Embryonic facial prominence (tissue), 1 donor: ENCODE measurements at regions not wholly inside any gene's neighbourhood (a gene's known extent, or its start where the extent isn't known, plus 50 kb on each side); places are given as distances from the start of the nearest gene placed in this dataset.
A peak's percentile ranks its signal among the peaks of the same experiment; 100 is the strongest.

ENCODE experiments used
- DNase-seq: peaks from one replicate; pipeline ENCODE4 v3.0.0-alpha.2; 2016; ENCODE audit errors: extremely low spot score

- DNase-seq, result no peak
Observed at GRCh38 chr21:38148046-38148445, 108.7 kb upstream of the KCNJ15 start.

- no peak for DNase-seq
Observed at GRCh38 chr21:38151021-38151645, 105.7 kb upstream of the KCNJ15 start.

- DNase-seq, result no peak
Observed at GRCh38 chr21:38156200-38156599, 100.6 kb upstream of the KCNJ15 start.

GRCh38 chr21:38159355-38159754, 97.4 kb upstream of the KCNJ15 start:
- DNase-seq, result peak; percentile 46

GRCh38 chr21:38165466-38166172, 91.2 kb upstream of the KCNJ15 start:
- no peak for DNase-seq

GRCh38 chr21:38166173-38166535, 90.6 kb upstream of the KCNJ15 start:
- DNase-seq, result no peak

GRCh38 chr21:38167345-38167744, 89.4 kb upstream of the KCNJ15 start:
- no peak for DNase-seq

GRCh38 chr21:38170283-38170682, 86.5 kb upstream of the KCNJ15 start:
- DNase-seq, result no peak

- no peak for DNase-seq
Observed at GRCh38 chr21:38170704-38171682, 85.8 kb upstream of the KCNJ15 start.

- no peak for DNase-seq
Observed at GRCh38 chr21:38171723-38172344, 85.0 kb upstream of the KCNJ15 start.

- DNase-seq, result no peak
Observed at GRCh38 chr21:38173276-38174035, 83.3 kb upstream of the KCNJ15 start.

GRCh38 chr21:38175306-38175705, 81.5 kb upstream of the KCNJ15 start:
- DNase-seq, result no peak

- no peak for DNase-seq
Observed at GRCh38 chr21:38177919-38178652, 78.7 kb upstream of the KCNJ15 start.

GRCh38 chr21:38178653-38179470, 77.9 kb upstream of the KCNJ15 start:
- no peak for DNase-seq

- no peak for DNase-seq
Observed at GRCh38 chr21:38179511-38179910, 77.3 kb upstream of the KCNJ15 start.

- no peak for DNase-seq
Observed at GRCh38 chr21:38181096-38181495, 75.7 kb upstream of the KCNJ15 start.

- no peak for DNase-seq
Observed at GRCh38 chr21:38182370-38182985, 74.3 kb upstream of the KCNJ15 start.

GRCh38 chr21:38183961-38184360, 72.8 kb upstream of the KCNJ15 start:
- DNase-seq, result no peak

GRCh38 chr21:38186661-38187270, 70.0 kb upstream of the KCNJ15 start:
- no peak for DNase-seq
